Prostate gland (tissue), 2 donors: ENCODE measurements at regions not wholly inside any gene's neighbourhood (a gene's known extent, or its start where the extent isn't known, plus 50 kb on each side); places are given as distances from the start of the nearest gene placed in this dataset.

Experiments
- DNase-seq: peaks from one replicate; pipeline ENCODE4 v3.0.0-alpha.2; 2019; ENCODE audit warnings: low spot score
- H3K27ac ChIP-seq, 2 donors: fragments of 200-600 bp; sonication (generic); 2 replicates each; pipeline ENCODE4 v1.5.1; 2017 to 2019
- H3K27me3 ChIP-seq: fragments of 200-600 bp; sonication (generic); replicated peaks from 2 replicates; pipeline ENCODE4 v1.5.1; 2019; ENCODE audit not compliant: insufficient read depth
- H3K36me3 ChIP-seq, 2 donors: fragments of 200-600 bp; sonication (generic); 1 replicate in 1 of 2; 2 replicates in 1 of 2; pipeline versions ENCODE4 v1.5.1 to v1.8.1; 2017 to 2019
- H3K4me1 ChIP-seq: fragments of 200-600 bp; sonication (generic); replicated peaks from 2 replicates; pipeline ENCODE4 v1.5.1; 2019
- H3K4me3 ChIP-seq, 2 donors: fragments of 200-600 bp; sonication (generic); 2 replicates each; pipeline ENCODE4 v1.5.1; 2017 to 2019
- H3K9me3 ChIP-seq: fragments of 200-600 bp; sonication (generic); 2 replicates; pipeline ENCODE4 v1.5.1; 2017
- POLR2A ChIP-seq: fragments of 450-650 bp; IDR thresholded peaks from one replicate; pipeline ENCODE4 v1.6.1; 2016; ENCODE audit warnings: antibody characterized with exemption, mild to moderate bottlenecking
- POLR2AphosphoS5 ChIP-seq: sonication (generic); formaldehyde crosslinking; IDR thresholded peaks from one replicate; pipeline ENCODE4 v1.6.1; 2017; ENCODE audit warnings: antibody characterized with exemption
- WGBS: methylation state at CpG from one replicate; pipeline ENCODE4 v1.1.5; 2018; 5-methylcytosine and 5-hydroxymethylcytosine counted together
- intact Hi-C: fragments of 100-400 bp; cut with DNase I; formaldehyde crosslinking; loops from one replicate; pipeline ENCODE4 v1.14.2; 2022
- TF ChIP-seq, protein P1 (sequence below), 4 experiments: fragments of 200-600 bp in 2 of 4; fragments of 450-650 bp in 2 of 4; sonication (generic) in 2 of 4; IDR thresholded peaks; 1 replicate in 3 of 4; 2 replicates in 1 of 4; pipeline ENCODE4 v1.5.1; 2016 to 2019; ENCODE audit warnings: antibody characterized with exemption in 4 of 4, mild to moderate bottlenecking in 2 of 4, moderate library complexity in 2 of 4

GRCh38 chr2:125588780-125589179, 1067.2 kb upstream of the GYPC start:
- DNase-seq = no peak
- Histone ChIP-seq H3K9me3 (no peaks in the 10 kb centered on the region), H3K36me3 (no peaks in the 10 kb centered on the region), H3K4me1 (no peaks in the 10 kb centered on the region), H3K27ac (no peak overlapping the region), H3K4me3 (no peak overlapping the region), H3K27me3 (no peaks in the 10 kb centered on the region)
- intact Hi-C loops = no loop called here
- WGBS = 95% methylated on average over 1 of the region's 1 CpG
- no peak for TF ChIP-seq POLR2A
- no peak for TF ChIP-seq POLR2AphosphoS5
- TF ChIP-seq, protein P1, sequence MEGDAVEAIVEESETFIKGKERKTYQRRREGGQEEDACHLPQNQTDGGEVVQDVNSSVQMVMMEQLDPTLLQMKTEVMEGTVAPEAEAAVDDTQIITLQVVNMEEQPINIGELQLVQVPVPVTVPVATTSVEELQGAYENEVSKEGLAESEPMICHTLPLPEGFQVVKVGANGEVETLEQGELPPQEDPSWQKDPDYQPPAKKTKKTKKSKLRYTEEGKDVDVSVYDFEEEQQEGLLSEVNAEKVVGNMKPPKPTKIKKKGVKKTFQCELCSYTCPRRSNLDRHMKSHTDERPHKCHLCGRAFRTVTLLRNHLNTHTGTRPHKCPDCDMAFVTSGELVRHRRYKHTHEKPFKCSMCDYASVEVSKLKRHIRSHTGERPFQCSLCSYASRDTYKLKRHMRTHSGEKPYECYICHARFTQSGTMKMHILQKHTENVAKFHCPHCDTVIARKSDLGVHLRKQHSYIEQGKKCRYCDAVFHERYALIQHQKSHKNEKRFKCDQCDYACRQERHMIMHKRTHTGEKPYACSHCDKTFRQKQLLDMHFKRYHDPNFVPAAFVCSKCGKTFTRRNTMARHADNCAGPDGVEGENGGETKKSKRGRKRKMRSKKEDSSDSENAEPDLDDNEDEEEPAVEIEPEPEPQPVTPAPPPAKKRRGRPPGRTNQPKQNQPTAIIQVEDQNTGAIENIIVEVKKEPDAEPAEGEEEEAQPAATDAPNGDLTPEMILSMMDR (IDR thresholded peaks at IDR 0.05) = no peak

DNA sequence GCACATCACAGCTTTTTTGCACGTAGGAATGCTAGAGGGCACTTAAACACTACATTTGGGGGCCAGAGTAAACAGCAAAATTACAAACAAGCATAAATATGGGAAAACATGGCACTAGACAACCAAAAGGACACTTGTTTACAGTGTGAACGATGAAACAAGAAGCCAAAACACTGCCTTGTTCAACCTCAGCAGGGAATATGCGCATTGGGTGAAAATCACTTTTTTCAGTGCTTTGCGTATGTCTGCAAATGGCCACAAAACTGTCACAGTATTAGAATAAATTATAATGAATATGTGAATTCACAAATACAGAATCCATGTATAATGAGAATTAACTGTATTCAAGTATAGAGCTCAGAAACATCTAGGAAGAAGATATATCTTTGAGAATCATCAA, 1064.0 kb upstream of the GYPC start:
- no peak for DNase-seq
- no peak overlapping the region for H3K27ac ChIP-seq
- no peaks in the 10 kb centered on the region for H3K4me1 ChIP-seq
- H3K9me3 ChIP-seq = no peaks in the 10 kb centered on the region
- no peaks in the 10 kb centered on the region for H3K27me3 ChIP-seq
- intact Hi-C loops = no loop called here
- WGBS = 65% methylated on average over 4 of the region's 4 CpGs
- TF ChIP-seq POLR2AphosphoS5 = no peak
- TF ChIP-seq POLR2A = no peak
- TF ChIP-seq, protein P1 (IDR thresholded peaks at IDR 0.05) = no peak
- H3K36me3 ChIP-seq = no peaks in the 10 kb centered on the region
- H3K4me3 ChIP-seq = no peak overlapping the region

DNA sequence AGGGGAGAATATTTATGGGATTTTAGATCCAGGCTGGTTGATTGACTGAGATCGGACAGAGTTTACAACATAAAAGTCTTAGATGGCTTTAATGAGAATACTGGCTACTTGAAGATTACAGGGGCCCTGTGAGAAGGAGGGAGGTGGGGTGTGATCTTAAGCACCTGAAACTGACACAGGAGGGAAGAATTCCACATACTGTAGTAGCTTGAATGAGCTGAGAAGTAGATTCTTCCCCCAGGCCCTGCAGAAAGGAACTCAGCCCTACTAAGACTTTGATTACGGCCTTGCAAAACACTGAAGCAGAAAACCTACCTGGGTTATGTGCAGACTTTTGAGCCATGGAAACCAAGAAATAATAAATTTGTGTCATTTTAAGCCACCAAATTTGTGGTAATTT, 1062.9 kb upstream of the GYPC start:
- Histone ChIP-seq H3K27me3 (no peaks in the 10 kb centered on the region), H3K4me3 (no peak overlapping the region), H3K36me3 (no peaks in the 10 kb centered on the region), H3K9me3 (no peaks in the 10 kb centered on the region), H3K27ac (no peak overlapping the region), H3K4me1 (no peaks in the 10 kb centered on the region)
- intact Hi-C loops = no loop called here
- DNase-seq = no peak
- TF ChIP-seq POLR2AphosphoS5 (no peak), POLR2A (no peak)
- TF ChIP-seq, protein P1 (IDR thresholded peaks at IDR 0.05) = no peak
- WGBS = 60% methylated on average over 2 of the region's 2 CpGs

- 32% methylated on average over 3 of the region's 3 CpGs for WGBS
- no peak for DNase-seq
- Histone ChIP-seq H3K36me3 (no peaks in the 10 kb centered on the region), H3K4me3 (no peak overlapping the region), H3K27me3 (no peaks in the 10 kb centered on the region), H3K27ac (no peak overlapping the region), H3K4me1 (no peaks in the 10 kb centered on the region), H3K9me3 (no peaks in the 10 kb centered on the region)
- intact Hi-C loops = no loop called here
- TF ChIP-seq POLR2A (no peak), POLR2AphosphoS5 (no peak)
- TF ChIP-seq, protein P1 (IDR thresholded peaks at IDR 0.05) = no peak
These were observed 1059.3 kb upstream of the GYPC start for GRCh38 chr2:125596612-125597011.

DNA sequence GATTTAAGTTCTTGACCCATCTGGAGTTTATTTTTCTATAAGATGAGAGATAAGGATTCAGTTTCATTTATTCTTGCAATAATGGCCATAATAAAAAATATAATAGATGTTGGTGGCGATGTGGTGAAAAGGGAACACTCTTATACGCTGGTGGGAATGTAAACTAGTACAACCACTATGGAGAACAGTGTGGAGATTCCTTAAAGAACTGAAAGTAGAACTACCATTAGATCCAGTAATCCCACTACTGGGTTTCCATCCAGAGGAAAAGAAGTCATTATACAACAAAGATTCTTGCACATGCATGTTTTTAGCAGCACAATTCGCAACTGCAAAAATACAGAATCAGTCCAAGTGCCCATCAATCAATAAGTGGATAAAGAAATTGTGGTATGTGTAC, 1040.5 kb upstream of the GYPC start:
- no peaks in the 10 kb centered on the region for H3K36me3 ChIP-seq
- no peaks in the 10 kb centered on the region for H3K9me3 ChIP-seq
- H3K27me3 ChIP-seq = no peaks in the 10 kb centered on the region
- no peaks in the 10 kb centered on the region for H3K4me1 ChIP-seq
- 54% methylated on average over 3 of the region's 3 CpGs for WGBS
- H3K27ac ChIP-seq = no peak overlapping the region
- H3K4me3 ChIP-seq = no peak overlapping the region
- TF ChIP-seq POLR2AphosphoS5 (no peak), POLR2A (no peak)
- TF ChIP-seq, protein P1 (IDR thresholded peaks at IDR 0.05) = no peak
- DNase-seq = no peak
- intact Hi-C loops = no loop called here
